ENCODE measurements at regions not wholly inside any gene's neighbourhood (a gene's known extent, or its start where the extent isn't known, plus 50 kb on each side); places are given as distances from the start of the nearest gene placed in this dataset.

DNA sequence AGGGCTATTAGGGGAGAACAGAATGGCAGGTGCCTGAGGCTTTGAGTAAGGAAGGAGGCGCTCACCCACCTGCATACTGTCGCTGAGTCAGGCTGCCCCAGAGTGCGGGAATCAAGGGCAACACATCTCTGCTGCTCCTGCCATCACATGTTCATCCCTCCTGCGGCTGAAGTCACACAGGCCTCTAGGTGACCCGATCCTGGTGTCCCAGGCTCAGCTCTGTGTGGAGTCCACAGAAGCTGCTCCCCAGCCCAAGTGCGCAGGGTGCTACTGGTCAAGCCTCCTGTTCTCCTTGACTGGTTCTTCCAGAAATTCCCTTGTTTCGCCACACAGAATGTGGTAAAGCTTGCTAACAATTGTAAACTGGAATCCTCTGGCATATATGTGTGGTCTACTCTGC, 96.9 kb upstream of the IL6 start:
- Mint-ChIP-seq H3K4me3 (no peak overlapping the region), H3K27ac (no peak overlapping the region), H3K36me3 (peaks cover 11% of the 10 kb centered on the region), H3K27me3 (peaks cover 18 to 22% of the 10 kb centered on the region in 2 donors), H3K4me1 (ENCODE audit: low read depth in 2 of 2) (peaks cover 21 to 33% of the 10 kb centered on the region in 2 donors), H3K9me3 (peaks cover 3% of the 10 kb centered on the region)
- ATAC-seq (peak in 1 of 2 donors; percentile 32), DNase-seq (ENCODE audit: low spot score) (no peak)

DNA sequence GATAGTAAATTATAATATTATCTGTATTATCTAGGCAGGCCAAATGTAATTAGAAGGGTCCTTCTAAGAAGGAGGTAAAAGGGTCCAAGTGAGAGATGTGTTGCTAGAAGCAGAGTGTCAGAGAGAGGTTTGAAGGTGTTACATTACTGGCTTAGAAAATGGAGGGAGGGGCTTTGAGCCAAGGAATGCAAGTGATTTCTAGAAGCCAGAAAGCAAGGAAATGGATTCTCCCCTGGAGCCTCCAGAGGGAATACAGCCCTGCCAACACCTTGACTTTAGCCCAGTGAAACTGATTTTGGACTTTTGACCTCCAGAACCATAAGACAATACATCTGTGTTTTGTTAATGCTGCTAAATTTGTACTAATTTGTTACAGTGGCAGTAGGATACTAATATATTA, 97.9 kb upstream of the IL6 start:
- DNase-seq (ENCODE audit: low spot score): no peak
- Mint-ChIP-seq H3K36me3 (peaks cover 3% of the 10 kb centered on the region), H3K4me1 (ENCODE audit: low read depth in 2 of 2) (peaks cover 15 to 28% of the 10 kb centered on the region in 2 donors), H3K4me3 (no peak overlapping the region), H3K9me3 (no peaks in the 10 kb centered on the region), H3K27me3 (peaks cover 9 to 15% of the 10 kb centered on the region in 2 donors), H3K27ac (no peak overlapping the region)
- no peak for ATAC-seq

DNA sequence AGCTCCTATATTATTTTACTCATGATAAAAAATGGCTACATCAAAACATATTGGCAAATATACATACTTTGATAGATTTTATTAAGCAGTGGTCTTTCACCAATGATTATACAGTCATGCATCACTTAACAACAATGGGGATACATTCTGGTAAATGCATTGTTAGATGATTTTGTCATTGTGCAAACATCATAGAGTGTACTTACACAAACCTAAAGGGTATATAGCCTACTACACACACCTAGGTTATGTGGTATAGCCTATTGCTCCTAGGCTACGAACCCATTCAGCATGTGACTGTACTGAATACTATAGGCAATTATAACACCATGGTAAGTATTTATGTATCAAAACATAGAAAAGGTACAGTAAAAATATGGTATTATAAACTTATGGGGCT, 98.9 kb upstream of the IL6 start:
- Mint-ChIP-seq H3K9me3 (no peaks in the 10 kb centered on the region), H3K4me1 (ENCODE audit: low read depth in 2 of 2) (peaks cover 12 to 25% of the 10 kb centered on the region in 2 donors), H3K27ac (no peak overlapping the region), H3K27me3 (peaks cover 5 to 15% of the 10 kb centered on the region in 2 donors), H3K36me3 (no peaks in the 10 kb centered on the region), H3K4me3 (no peak overlapping the region)
- ATAC-seq (no peak), DNase-seq (ENCODE audit: low spot score) (no peak)

DNA sequence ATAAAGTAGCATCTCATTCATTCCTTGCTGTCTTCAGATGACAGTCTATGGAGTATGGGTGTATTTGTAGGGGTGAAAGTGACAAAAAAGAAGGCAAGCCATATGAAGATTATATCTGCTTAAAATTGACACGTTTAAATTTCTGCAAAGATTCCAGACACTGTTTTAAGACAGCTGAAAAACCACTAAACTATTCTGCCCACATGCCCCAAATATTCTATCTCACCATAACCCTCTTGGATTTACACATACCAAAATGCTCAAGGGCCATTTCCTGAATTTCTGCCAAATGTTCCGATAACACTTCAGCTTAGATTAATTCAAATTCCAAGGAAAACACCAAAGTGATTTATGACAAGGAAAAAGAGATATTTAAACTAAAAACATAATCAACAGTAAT, 99.9 kb upstream of the IL6 start:
- Mint-ChIP-seq H3K27me3 (peaks cover 5 to 12% of the 10 kb centered on the region in 2 donors), H3K36me3 (no peaks in the 10 kb centered on the region), H3K9me3 (no peaks in the 10 kb centered on the region), H3K27ac (peak overlapping the region in 1 of 2 donors; percentile 5), H3K4me1 (ENCODE audit: low read depth in 2 of 2) (peaks cover 6 to 17% of the 10 kb centered on the region in 2 donors), H3K4me3 (peak overlapping the region; percentile 3)
- ATAC-seq: no peak
- DNase-seq (ENCODE audit: low spot score): no peak

DNA sequence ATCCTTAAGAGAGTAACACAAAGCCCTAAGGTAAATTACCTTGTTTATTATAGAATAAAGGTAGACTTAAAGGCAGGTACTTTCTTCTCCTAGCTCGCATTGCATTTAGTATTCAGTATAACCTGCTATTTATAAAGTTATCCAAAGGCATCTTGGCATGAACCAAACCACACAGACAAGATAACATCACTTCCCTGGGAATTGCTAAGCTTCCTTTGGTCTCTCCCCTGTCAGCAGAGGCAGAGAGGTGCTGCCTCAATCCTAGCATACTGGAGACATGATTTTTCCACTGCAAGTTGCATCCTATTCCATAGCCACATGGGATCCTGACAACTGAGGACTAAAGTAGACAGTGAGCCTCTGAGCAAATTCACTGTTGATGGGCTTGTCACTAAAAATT, 101.7 kb upstream of the IL6 start:
- H3K27me3 Mint-ChIP-seq: peaks cover 12 to 16% of the 10 kb centered on the region in 2 donors
- H3K9me3 Mint-ChIP-seq: no peaks in the 10 kb centered on the region
- no peak for DNase-seq (ENCODE audit: low spot score)
- no peak overlapping the region for H3K4me3 Mint-ChIP-seq
- no peaks in the 10 kb centered on the region for H3K36me3 Mint-ChIP-seq
- H3K4me1 Mint-ChIP-seq (ENCODE audit: low read depth in 2 of 2): peaks cover 3 to 17% of the 10 kb centered on the region in 2 donors
- H3K27ac Mint-ChIP-seq: no peak overlapping the region
- no peak for ATAC-seq

DNA sequence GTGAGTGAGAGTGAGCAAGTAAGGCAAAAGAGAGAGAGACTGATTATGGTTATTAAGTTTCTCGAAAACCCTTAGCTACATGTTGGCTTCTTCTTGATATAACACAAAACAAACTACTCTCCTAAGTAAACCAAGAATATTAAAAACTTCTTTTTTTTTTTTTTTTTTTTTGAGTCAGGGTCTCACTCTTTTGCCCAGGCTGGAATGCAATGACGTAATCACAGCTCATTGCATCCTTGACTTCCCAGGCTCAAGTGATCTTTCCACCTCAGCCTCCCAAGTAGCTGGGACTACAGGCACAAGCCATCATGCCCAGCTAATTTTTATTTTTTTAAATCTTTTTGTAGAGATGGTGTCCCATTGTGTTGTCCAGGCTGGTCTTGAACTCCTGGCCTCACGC, 102.2 kb upstream of the IL6 start:
- Mint-ChIP-seq H3K27ac (no peak overlapping the region), H3K27me3 (peaks cover 12 to 16% of the 10 kb centered on the region in 2 donors), H3K4me3 (no peak overlapping the region), H3K36me3 (no peaks in the 10 kb centered on the region), H3K4me1 (ENCODE audit: low read depth in 2 of 2) (peaks cover 3 to 17% of the 10 kb centered on the region in 2 donors), H3K9me3 (no peaks in the 10 kb centered on the region)
- ATAC-seq: no peak
- no peak for DNase-seq (ENCODE audit: low spot score)

DNA sequence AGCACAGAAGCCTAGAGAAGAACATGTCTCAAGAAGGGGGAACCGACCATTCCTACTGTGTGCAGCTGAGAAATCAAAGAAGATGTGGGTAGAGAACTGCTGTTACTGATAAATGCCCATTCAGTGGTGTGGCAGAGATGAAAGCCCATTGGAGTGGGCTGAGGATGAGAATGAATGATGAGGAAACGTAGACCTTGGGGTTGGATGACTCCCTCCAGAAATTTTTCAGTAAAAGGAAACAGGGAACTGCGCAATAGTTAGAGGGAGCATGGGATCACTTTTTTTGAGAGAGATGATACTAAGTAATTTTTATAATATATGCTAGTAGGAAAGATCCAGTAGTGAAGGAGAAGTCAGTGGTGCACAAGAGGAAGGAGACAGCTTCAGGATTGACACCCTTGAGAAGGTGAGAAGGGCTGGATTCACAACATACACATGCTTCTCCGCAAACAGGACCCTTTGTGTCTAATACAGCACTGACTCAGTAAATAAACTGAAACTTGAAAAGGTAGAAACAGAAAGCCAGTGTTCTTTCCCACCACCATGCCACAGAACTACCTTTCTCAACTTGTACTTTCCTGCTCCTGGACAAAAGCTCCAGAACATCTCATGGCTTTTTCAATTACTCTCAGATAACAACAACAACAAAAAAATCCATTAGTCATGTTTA, 104.7 kb upstream of the IL6 start:
- no peak overlapping the region for H3K4me3 Mint-ChIP-seq

DNA sequence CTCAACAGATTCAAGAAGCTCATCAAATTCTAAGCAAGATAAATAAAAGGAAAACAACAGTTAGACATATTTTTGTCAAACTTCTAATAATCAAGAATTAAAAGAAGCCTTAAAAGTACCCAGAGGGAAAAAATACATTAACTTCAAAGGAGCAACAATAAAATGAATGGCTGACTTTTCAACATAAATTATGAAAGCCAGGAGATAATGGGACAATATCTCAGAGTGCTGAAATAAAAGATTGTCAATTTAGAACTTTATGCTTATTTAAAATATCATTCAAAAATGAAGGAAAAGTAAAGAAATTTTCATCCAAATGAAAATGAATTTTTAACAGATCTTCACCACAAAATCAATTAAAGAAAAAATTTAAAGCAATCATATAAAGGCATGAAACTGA, 108.5 kb upstream of the IL6 start:
- H3K9me3 Mint-ChIP-seq: peaks cover 8% of the 10 kb centered on the region
- no peak for ATAC-seq
- H3K27ac Mint-ChIP-seq: no peak overlapping the region
- peaks cover 27% of the 10 kb centered on the region for H3K36me3 Mint-ChIP-seq
- no peak overlapping the region for H3K4me3 Mint-ChIP-seq
- H3K27me3 Mint-ChIP-seq: peaks cover 15 to 16% of the 10 kb centered on the region in 2 donors
- no peak for DNase-seq (ENCODE audit: low spot score)
- peaks cover 3 to 15% of the 10 kb centered on the region in 2 donors for H3K4me1 Mint-ChIP-seq (ENCODE audit: low read depth in 2 of 2)

More for the DNA sequence above, 104.7 kb upstream of the IL6 start:
- H3K27ac Mint-ChIP-seq: peak overlapping the region in 1 of 2 donors; percentile 32
- peaks cover 7 to 10% of the 10 kb centered on the region in 2 donors for H3K27me3 Mint-ChIP-seq
- no peak for DNase-seq (ENCODE audit: low spot score)
- peak in 1 of 2 donors; percentile 58 for ATAC-seq
- no peaks in the 10 kb centered on the region for H3K9me3 Mint-ChIP-seq
- H3K4me1 Mint-ChIP-seq (ENCODE audit: low read depth in 2 of 2): peaks cover 0 to 10% of the 10 kb centered on the region in 2 donors
- peaks cover 13% of the 10 kb centered on the region for H3K36me3 Mint-ChIP-seq

DNA sequence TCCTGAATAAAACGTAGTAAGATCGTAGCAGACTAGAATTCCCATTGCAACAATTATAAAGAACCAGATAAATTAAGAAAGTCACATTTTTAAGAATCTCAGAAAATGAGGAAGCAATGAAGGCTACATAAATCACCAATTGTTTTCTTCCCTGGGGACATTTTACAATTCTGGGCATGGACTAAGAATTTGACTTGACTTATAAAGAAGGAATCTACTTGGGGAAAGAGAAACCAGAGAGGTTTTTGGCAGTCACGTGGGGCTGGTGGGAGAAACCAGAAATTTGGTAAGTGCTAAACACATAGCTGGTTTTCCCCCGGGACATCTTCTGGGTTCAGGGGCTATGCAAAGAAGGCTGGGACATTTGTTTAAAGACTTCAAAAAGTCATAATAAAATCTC, 109.8 kb upstream of the IL6 start:
- Mint-ChIP-seq H3K4me1 (ENCODE audit: low read depth in 2 of 2) (peaks cover 9 to 23% of the 10 kb centered on the region in 2 donors), H3K27me3 (peaks cover 20 to 25% of the 10 kb centered on the region in 2 donors), H3K9me3 (peaks cover 8% of the 10 kb centered on the region), H3K27ac (no peak overlapping the region), H3K36me3 (peaks cover 27% of the 10 kb centered on the region), H3K4me3 (no peak overlapping the region)
- no peak for ATAC-seq
- no peak for DNase-seq (ENCODE audit: low spot score)

DNA sequence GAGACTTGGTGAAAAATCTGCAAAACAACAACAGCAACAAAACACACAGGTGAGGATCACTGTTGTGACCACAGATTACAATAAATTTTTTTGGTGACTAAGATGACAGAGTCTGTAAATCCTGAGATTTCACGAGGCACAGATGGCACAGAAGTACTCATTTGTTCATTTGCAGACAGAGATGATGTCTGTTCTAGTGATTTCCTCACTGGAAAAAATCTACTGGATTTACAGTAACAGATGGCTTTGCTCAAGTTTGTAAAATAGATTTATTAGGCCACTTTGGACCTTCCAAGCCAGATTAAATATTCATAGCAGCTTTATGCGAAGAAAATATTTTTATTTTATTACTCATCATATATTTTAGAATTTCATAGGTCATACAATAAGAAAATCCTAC, 113.5 kb upstream of the IL6 start:
- Mint-ChIP-seq H3K27ac (no peak overlapping the region), H3K27me3 (peaks cover 22 to 29% of the 10 kb centered on the region in 2 donors), H3K9me3 (peaks cover 8% of the 10 kb centered on the region), H3K4me3 (no peak overlapping the region), H3K36me3 (peaks cover 27% of the 10 kb centered on the region), H3K4me1 (ENCODE audit: low read depth in 2 of 2) (peaks cover 14 to 32% of the 10 kb centered on the region in 2 donors)
- ATAC-seq: no peak
- DNase-seq (ENCODE audit: low spot score): no peak

DNA sequence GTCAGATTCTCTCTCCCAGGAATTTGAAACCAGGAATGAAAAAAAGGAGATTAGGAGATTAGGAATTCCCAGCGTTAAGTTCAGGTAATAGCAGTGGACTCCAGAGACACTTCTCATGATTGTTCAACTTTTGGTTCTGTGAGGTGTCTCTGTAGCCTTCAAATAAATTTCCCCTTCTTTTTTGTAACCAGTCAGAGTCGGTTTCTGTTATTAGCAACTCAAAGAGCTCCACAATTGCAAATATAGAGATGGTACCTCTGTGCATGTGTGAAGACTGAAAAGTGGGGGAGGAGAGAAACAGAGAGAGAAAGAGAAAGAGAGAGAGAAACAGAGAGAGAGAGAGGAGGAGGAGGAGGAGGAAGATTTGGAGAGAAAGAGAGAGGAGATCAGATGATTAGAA, 112.8 kb upstream of the STEAP1B start:
- Mint-ChIP-seq H3K27me3 (peaks cover 22 to 29% of the 10 kb centered on the region in 2 donors), H3K9me3 (peaks cover 8% of the 10 kb centered on the region), H3K36me3 (peaks cover 20% of the 10 kb centered on the region), H3K4me3 (peak overlapping the region; percentile 49), H3K4me1 (ENCODE audit: low read depth in 2 of 2) (peaks cover 14 to 32% of the 10 kb centered on the region in 2 donors), H3K27ac (peak overlapping the region in 1 of 2 donors; percentile 15)
- ATAC-seq (peak in 1 of 2 donors; percentile 62), DNase-seq (ENCODE audit: low spot score) (no peak)

DNA sequence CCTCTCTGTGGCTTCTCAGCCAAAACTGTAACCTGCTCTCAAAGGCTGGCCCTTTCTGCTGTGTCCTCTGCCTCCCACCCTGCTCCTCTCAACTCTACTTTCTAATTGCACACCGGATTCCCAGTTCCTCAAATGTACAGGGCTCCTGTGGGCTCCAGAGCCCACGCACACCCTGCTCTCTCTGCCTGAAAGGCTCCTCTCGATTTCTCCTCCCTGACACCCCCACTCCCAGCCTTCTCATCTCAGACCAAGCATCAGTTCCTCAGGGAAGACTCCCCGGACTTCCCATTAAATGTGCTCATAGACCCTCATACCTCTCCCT, 111.7 kb upstream of the STEAP1B start:
- Mint-ChIP-seq H3K27ac (peak overlapping the region in 1 of 2 donors; percentile 70), H3K4me1 (ENCODE audit: low read depth in 2 of 2) (peaks cover 14 to 32% of the 10 kb centered on the region in 2 donors), H3K27me3 (peaks cover 22 to 29% of the 10 kb centered on the region in 2 donors), H3K36me3 (peaks cover 9% of the 10 kb centered on the region), H3K9me3 (peaks cover 5% of the 10 kb centered on the region), H3K4me3 (peak overlapping the region; percentile 58)
- ATAC-seq: no peak
- DNase-seq (ENCODE audit: low spot score): no peak

DNA sequence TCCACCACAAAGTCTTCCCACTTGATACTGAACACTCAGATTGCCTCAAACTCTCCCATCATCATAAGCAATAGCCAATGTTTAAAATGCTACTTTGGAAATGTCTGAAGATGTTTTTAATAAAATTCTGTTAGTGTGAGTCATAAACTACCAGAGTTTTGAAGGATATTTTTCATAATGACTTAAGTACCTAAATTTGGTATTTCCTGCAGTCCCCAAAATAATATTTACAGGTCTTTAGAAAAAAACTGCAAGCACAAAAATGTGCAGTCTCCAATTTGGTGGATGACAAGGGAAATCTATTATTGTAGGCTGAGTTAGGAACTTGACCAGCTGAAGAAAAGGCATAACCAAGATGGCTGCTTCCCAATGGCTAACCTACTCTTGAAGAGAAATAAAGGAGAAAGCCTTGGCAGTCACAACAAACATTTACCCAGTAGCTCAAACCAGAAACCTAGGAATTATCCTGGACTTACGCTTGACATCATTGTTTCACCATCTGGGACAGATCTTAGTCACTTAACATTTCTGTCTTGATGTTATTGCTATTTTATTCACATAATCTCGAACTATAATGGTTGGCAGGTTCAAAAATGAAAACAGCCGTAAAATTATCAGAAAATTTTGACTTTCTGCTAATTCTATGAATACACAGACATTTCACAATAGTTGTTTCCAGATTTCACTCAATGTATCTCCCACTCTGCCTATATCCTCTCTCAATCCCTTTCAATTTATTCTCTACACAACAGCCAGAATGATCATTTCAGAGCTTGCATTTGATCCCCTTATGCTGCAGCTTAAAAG, 111.2 kb upstream of the STEAP1B start:
- Mint-ChIP-seq H3K36me3 (peaks cover 8% of the 10 kb centered on the region), H3K27ac (peak overlapping the region in 1 of 2 donors; percentile 70), H3K9me3 (peaks cover 4% of the 10 kb centered on the region), H3K4me3 (peak overlapping the region; percentile 58), H3K27me3 (peaks cover 22 to 29% of the 10 kb centered on the region in 2 donors), H3K4me1 (ENCODE audit: low read depth in 2 of 2) (peaks cover 14 to 32% of the 10 kb centered on the region in 2 donors)
- ATAC-seq: peak in 1 of 2 donors; percentile 65
- DNase-seq (ENCODE audit: low spot score): no peak

DNA sequence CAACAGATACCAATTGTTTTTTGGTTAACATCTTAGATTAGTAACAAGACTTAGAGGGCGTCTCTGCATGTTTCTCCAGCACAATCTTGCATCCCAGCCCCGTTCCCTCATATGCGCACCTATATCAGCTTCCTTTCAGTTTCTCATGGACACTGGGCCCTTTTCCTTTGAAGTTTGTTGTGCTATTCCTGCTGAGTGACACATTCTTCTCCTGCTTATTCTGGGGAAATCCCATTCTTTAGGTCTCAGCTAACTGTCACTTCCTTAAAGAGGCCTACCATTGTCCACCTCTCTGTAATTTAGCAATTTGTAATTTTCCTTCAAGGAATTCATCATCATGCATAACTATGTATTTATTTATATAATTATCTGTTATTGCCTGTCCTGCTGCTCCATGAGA, 110.3 kb upstream of the STEAP1B start:
- DNase-seq (ENCODE audit: low spot score) (no peak), ATAC-seq (no peak)
- Mint-ChIP-seq H3K4me3 (no peak overlapping the region), H3K9me3 (peaks cover 2% of the 10 kb centered on the region), H3K4me1 (ENCODE audit: low read depth in 2 of 2) (peaks cover 14 to 28% of the 10 kb centered on the region in 2 donors), H3K36me3 (peaks cover 4% of the 10 kb centered on the region), H3K27me3 (peaks cover 19 to 24% of the 10 kb centered on the region in 2 donors), H3K27ac (no peak overlapping the region)

Measured in natural killer cell treated with Interleukin-12 subunit alpha and Interleukin-12 subunit beta and Interleukin-15 and Interleukin-18, amount 100 ng/mL, for 72 hours (primary cell).